Ovary (tissue), 7 donors: ENCODE measurements at regions not wholly inside any gene's neighbourhood (a gene's known extent, or its start where the extent isn't known, plus 50 kb on each side); places are given as distances from the start of the nearest gene placed in this dataset.

Experiments
- DNase-seq, 5 donors: peaks; one replicate each; pipeline ENCODE4 v3.0.0-alpha.2; 2019 to 2020
- H3K27ac ChIP-seq, 2 donors: fragments of 200-600 bp; one replicate each; pipeline versions ENCODE4 v1.5.1 to v1.8.0; 2019 to 2022
- H3K27me3 ChIP-seq: fragments of 200-600 bp; one replicate; pipeline ENCODE4 v1.8.0; 2022
- H3K36me3 ChIP-seq: fragments of 200-600 bp; sonication (generic); one replicate; pipeline ENCODE4 v1.5.1; 2019
- H3K4me1 ChIP-seq: one replicate; pipeline ENCODE4 v1.8.1; 2013; ENCODE audit warnings: mild to moderate bottlenecking, moderate library complexity; ENCODE audit not compliant: insufficient read depth
- H3K4me3 ChIP-seq: fragments of 200-600 bp; sonication (generic); one replicate; pipeline ENCODE4 v1.5.1; 2017
- H3K9me3 ChIP-seq, 2 donors: fragments of 200-600 bp in 1 of 2; sonication (generic) in 1 of 2; one replicate each; pipeline versions ENCODE4 v1.5.1 to v1.8.1; 2013 to 2019; ENCODE audit warnings: mild to moderate bottlenecking in 1 of 2, moderate library complexity in 1 of 2
- EP300 ChIP-seq: sonication (generic); formaldehyde crosslinking; IDR thresholded peaks from one replicate; pipeline ENCODE4 v1.6.1; 2017; ENCODE audit warnings: antibody characterized with exemption
- POLR2A ChIP-seq: fragments of 450-650 bp; IDR thresholded peaks from one replicate; pipeline ENCODE4 v1.6.1; 2017; ENCODE audit warnings: antibody characterized with exemption, mild to moderate bottlenecking, moderate library complexity
- WGBS, 3 donors: extraction: QIAGEN DNeasy Blood & Tissue Kit in 1 of 3; methylation state at CpG; one replicate each; pipeline versions ENCODE4 v1.1.5 to v1.1.7; 2013 to 2017; 5-methylcytosine and 5-hydroxymethylcytosine counted together
- intact Hi-C, 4 donors: fragments of 100-400 bp; cut with DNase I; formaldehyde crosslinking; loops; one replicate each; pipeline versions ENCODE4 v1.11.0 to v1.15.1; 2022 to 2023
- TF ChIP-seq, protein P1 (sequence below), 3 donors: fragments of 450-650 bp in 2 of 3; fragments of 200-600 bp in 1 of 3; IDR thresholded peaks; one replicate each; pipeline versions ENCODE4 v1.5.1 to v1.8.0; 2016 to 2022; ENCODE audit warnings: antibody characterized with exemption in 3 of 3, mild to moderate bottlenecking in 1 of 3
- donor health status: DM: no; HTN: no; CAD: no; lungs with moderate emphysema.
- donor health status: DM: no; HTN: no; CAD: no.
- donor health status: Bipolar disorder and iron deficiency.
- donor health status: DM: no; HTN: no; CAD: no.
- donor health status: DM: yes; HTN: yes; CAD: no.

DNA sequence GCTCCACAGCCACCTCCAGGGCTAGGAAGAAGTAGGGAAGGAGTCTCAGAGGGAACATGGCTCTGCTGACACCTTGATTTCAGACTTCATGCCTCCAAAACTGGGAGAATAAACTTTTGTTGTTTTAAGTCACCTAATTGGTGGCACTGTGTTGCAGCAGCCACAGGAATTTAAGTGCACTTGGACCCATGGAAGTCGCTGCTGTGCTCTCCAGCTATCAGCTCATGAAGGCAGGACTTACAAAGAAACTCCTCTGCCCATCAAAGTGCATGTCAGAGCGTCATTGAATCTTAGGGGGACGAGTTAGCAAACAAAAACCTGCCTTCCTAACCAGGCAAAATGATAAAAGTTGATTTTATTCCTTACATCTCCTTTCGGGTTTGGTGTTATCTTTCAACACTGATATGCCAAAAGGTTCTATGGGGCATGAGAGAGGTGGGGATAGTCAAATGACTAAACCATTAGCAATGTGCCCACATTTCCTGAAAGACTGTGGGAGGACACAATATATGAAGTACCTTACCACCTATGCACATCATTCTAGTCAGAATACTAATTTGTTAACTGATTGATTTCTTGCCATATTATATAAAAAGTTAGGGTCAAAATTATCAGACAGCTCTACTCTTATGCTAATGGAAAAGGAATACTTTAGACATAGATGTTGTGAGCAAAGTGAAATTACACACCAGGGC lies 235.8 kb upstream of the TNP1 start:
- H3K27ac ChIP-seq, result no peak overlapping the region
- no peaks in the 10 kb centered on the region for H3K9me3 ChIP-seq
- DNase-seq, result no peak
- no peak overlapping the region for H3K4me3 ChIP-seq
- WGBS, 3 donors, result 77 to 89% (median 88%) methylated on average over 4 of the region's 4 CpGs
- peaks cover 2% of the 10 kb centered on the region for H3K4me1 ChIP-seq
- intact Hi-C loops, result no loop called here
- H3K36me3 ChIP-seq, result no peaks in the 10 kb centered on the region
- TF ChIP-seq, protein P1, sequence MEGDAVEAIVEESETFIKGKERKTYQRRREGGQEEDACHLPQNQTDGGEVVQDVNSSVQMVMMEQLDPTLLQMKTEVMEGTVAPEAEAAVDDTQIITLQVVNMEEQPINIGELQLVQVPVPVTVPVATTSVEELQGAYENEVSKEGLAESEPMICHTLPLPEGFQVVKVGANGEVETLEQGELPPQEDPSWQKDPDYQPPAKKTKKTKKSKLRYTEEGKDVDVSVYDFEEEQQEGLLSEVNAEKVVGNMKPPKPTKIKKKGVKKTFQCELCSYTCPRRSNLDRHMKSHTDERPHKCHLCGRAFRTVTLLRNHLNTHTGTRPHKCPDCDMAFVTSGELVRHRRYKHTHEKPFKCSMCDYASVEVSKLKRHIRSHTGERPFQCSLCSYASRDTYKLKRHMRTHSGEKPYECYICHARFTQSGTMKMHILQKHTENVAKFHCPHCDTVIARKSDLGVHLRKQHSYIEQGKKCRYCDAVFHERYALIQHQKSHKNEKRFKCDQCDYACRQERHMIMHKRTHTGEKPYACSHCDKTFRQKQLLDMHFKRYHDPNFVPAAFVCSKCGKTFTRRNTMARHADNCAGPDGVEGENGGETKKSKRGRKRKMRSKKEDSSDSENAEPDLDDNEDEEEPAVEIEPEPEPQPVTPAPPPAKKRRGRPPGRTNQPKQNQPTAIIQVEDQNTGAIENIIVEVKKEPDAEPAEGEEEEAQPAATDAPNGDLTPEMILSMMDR (IDR thresholded peaks at IDR 0.05), result no peak
- no peak for TF ChIP-seq EP300
- TF ChIP-seq POLR2A, result no peak
- H3K27me3 ChIP-seq, result no peaks in the 10 kb centered on the region

DNA sequence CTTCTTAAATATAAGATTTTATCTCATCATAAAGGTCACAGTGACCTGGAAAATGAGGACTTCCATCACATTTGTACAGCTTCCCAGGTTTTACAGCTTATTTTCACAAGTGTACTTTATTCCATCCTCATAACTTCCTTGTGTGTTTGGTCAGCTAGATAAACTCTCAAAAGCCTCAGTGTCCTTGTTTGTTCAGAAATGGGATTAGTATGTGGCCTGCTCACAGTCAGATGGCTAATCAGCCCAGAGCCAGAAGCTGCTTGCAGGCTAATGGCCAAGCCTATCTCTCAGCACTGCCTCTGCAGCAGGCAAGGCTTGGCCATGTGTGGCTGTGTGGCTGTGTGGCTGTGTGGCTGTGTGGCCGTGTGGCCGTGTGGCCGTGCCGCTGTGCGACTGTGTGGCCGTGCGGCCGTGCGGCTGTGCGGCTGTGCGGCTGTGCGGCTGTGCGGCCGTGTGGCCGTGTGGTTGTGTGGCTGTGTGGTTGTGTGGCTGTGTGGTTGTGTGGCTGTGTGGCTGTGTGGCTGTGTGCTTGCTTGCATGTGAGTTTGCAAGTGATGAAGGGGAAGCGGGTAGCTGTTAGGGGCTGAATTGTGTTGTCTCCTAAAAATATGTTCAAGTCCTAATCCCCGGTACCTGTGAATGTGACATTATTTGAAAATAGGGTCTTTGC lies 233.0 kb upstream of the TNP1 start:
- TF ChIP-seq EP300 (no peak), POLR2A (no peak)
- TF ChIP-seq, protein P1 (IDR thresholded peaks at IDR 0.05), result no peak
- Histone ChIP-seq H3K9me3 (no peaks in the 10 kb centered on the region), H3K4me3 (no peak overlapping the region), H3K27me3 (no peaks in the 10 kb centered on the region), H3K27ac (no peak overlapping the region), H3K36me3 (no peaks in the 10 kb centered on the region), H3K4me1 (peaks cover 2% of the 10 kb centered on the region)
- intact Hi-C loops, result no loop called here
- WGBS, 3 donors, result 81 to 88% (median 83%) methylated on average over 17 of the region's 17 CpGs
- no peak for DNase-seq

DNA sequence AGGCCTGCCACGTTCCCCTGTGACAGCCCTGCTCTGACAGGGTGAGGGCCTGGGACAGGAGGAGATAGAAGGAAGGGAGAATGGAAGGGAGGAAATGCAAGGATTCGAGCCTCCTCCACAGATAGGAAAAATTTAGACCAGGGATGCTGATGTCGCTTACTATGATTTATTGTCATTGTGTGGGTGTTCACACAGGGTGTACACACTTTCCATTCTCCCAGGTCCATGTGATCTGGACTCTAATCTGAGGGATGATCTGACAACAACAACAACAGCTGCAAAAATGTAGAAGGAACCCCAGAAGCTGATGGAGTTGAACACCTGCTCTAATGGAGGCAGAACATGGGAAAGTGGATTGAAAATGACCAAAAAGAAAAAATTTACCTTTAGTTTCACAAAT lies 231.7 kb upstream of the TNP1 start:
- intact Hi-C loops, result no loop called here
- Histone ChIP-seq H3K4me3 (no peak overlapping the region), H3K27me3 (no peaks in the 10 kb centered on the region), H3K27ac (no peak overlapping the region), H3K9me3 (no peaks in the 10 kb centered on the region), H3K36me3 (no peaks in the 10 kb centered on the region), H3K4me1 (peaks cover 2% of the 10 kb centered on the region)
- DNase-seq, result no peak
- 66 to 88% (median 77%) methylated on average over 3 of the region's 3 CpGs for WGBS, 3 donors
- TF ChIP-seq, protein P1 (IDR thresholded peaks at IDR 0.05), result no peak
- no peak for TF ChIP-seq POLR2A

DNA sequence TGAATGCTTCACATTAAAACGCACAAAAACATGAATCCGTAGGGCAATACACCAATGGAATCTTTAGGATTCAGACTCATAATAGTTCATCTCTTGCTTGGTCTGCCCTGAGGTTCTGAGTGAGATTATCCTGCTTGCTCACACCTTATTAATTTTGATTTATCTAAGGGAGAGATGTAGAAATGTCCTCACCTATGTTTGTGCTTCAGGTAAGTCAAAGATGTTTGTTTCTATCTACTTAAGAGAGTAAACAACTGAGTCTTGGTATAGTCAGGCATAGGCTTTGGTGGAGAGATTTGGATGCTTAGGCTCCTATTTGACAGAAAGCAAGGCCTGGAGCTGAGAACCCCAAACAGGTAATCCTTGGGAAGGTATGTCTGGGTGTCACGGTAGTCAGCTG lies 231.0 kb upstream of the TNP1 start:
- H3K9me3 ChIP-seq, result no peaks in the 10 kb centered on the region
- no peak overlapping the region for H3K27ac ChIP-seq
- no peak for TF ChIP-seq POLR2A
- TF ChIP-seq EP300, result no peak
- TF ChIP-seq, protein P1 (IDR thresholded peaks at IDR 0.05), result no peak
- intact Hi-C loops, result no loop called here
- 91 to 95% (median 92%) methylated on average over 3 of the region's 3 CpGs for WGBS, 3 donors
- no peak for DNase-seq
- H3K36me3 ChIP-seq, result no peaks in the 10 kb centered on the region
- no peak overlapping the region for H3K4me3 ChIP-seq
- H3K4me1 ChIP-seq, result peaks cover 2% of the 10 kb centered on the region
- H3K27me3 ChIP-seq, result no peaks in the 10 kb centered on the region
